HG03060 (cell line): ENCODE measurements at regions not wholly inside any gene's neighbourhood (a gene's known extent, or its start where the extent isn't known, plus 50 kb on each side); places are given as distances from the start of the nearest gene placed in this dataset.

Source experiments
- ATAC-seq: cut with Tn5 transposase; IDR thresholded peaks from one replicate; pipeline ENCODE4 v1.9.1; 2021; ENCODE audit warnings: low read depth, moderate number of reproducible peaks; ENCODE audit not compliant: unreplicated experiment

DNA sequence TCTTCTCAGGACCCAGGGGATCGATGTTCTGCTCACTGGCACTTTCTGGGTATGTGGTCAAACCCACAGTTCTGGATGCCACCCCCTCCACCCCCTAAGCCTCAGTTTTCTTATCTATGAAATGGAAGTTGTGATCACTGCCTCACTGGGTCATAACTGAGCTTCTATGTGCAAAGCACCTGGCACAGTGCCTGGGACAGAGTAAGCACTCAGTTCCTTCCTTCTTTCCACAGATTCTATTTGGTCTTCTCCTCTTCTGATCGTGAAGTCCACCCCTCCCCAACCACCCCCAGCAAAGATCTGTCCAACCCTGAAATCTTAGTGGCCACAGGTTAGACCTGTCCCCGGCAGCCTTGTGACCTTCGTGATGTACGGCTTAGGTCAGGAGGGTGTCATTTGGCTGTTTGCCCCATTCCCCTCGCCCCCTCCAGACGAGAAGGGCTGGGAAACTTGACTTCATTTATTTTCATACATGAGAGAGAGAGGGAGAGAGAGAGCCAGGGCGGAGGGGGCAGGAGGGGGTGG is 181.4 kb downstream of the FGF18 start:
- no peak for ATAC-seq

DNA sequence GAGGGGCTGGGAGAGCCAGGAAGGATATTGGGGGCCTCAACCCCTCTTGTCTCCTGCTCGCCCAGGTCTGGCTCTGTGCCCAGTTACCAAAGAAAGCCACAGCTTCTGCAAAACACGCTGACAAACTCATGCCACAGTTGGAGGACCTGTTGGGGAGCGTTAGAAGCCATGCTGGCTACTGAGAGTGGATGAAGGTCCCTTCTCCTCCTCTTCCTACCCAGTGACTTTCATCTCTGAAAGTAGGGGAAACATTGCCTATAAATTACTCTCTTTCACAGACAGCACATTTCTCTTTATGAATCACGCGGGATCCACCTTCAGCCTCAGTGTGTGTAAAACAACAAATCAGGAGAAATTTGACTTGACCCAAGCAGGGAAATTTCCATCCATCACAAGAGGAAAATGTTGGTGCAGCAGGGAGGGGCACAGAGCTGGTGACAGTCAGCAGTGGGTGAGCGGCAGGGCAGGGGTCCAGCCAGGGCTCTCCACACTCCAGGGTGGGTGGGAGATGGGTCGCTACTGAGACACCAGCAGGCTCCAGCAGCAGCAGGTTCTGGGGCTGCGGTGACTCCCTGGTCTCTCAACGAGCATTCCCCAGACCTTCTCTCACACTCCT is 181.9 kb downstream of the FGF18 start:
- ATAC-seq = no peak

DNA sequence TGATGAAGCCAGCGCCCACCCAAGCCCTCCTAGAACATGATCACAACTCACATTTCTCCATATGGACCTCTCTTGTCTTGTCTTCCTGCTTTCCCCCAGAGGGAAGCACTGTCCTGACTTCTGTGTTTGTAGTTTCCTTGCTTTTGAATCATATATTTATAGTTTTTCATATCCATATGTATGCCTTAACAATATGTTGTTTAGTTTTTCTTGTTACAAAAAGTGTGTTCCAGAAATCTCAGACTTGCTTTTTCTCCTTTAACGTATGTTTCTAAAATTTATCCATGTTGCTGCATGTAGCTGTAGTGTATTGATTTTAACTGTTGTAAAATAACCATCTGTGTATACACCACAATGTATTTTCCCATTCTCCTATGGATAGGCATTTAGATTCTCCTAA is 182.0 kb upstream of the SMIM23 start:
- ATAC-seq = no peak

DNA sequence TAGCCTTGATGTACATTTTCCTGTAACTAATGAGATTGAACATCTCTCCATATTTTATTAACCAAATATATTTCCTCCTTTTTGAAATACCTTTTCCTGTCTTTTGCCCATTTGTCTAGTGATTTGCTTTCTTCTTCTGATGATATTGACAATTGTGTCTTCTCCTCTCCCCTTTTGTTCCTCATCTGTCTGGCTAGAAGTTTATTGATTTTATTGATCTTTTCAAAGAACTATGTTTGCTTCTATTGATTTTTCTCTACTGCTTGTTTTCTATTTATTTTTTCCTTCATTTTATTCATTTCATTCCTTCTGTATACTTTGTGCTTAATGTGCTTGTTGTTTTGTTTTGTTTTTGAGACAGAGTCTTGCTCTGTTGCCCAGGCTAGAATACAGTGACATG is 181.4 kb upstream of the SMIM23 start:
- no peak for ATAC-seq

DNA sequence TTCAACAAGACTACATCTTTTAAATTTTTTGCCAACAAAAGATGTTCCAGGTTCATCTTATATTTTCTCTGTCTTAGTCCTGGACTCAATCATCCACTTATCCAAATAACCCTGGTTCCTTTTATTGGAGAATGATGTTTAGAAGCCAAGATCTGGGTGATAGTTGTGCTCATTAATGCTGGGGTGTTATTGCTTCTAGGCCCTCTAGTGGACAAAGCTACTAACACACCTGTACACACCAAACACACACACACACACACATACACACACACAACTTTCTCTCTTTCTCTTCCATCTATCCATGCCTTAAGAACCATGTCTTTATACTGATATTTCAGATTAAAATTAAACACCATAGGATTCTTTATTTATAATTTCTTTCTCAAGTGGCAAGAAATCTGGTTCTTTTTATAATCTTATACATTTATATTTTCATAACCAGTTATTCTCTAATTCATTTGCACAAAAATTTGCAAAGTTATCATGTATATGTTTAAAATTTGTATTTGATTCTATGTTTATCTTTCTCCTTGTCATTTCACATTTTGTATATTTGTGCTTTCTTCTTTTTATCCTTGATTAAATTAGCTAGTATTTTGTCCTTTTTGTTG is 179.1 kb upstream of the SMIM23 start:
- no peak for ATAC-seq

DNA sequence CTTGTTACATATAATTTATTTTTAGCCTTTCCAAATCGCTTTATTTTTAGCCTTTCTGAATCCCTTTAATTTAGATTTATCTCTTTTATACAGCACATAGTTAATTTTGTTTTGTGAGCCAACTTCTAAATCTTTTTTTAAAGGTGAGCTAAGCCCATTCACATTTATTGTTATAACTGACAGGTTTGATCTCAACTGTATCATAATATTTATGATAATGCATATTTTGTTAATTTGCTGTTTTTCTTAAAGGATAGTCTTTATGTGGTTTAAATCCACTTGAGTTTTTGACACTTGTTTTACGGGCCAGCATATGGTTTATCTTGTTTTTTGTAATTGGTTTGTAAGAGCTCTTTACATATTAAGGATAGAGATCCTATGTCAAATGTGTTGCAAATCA is 177.8 kb upstream of the SMIM23 start:
- ATAC-seq = no peak

DNA sequence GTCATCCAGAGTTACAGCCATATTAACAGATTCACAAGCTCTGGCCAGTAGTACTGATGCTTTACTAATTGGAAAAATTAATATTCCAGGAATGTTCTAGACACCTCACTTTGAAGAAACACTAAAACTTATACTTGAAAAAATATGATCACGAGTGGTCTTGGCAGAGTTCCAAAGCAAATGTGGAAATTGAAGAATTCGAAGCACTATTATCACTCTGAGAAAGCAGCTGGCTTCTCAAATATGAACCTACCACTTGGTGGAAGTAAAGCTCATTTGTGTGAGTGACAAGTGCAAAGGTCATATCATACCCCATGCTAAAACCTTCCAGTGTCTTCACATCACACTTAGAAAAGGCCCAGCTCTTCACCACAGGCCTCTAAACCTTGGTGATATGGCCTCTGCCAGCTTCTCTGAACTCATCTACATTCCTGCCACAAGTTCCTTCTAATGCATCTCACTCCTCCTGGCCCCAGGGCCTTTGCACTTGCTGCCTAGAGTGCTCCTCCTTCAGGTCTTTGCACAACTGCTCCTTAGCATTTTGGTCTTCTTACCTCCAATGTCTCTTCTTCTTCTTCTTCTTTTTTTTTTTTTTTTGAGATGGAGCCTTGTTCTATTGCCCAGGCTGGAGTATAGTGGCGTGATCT is 175.7 kb upstream of the SMIM23 start:
- no peak for ATAC-seq

DNA sequence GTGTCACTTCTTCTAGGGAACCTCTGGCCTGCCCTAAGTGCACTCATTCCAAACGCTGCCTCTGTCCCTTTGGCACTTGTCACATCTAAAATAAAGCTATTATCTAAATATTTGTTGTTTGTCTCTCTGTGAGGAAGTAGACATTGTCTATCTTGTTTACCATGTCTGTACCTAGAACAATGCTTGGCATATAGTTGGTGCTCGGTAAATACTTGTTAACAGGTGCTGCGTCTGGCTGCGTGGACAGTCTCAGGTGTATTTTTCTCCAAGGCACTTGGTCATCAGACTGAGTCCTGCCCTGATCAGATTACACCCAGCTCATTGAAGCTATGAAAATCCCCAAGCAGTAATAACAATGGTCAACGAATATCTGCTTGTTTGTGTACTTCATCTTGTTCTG is 174.9 kb upstream of the SMIM23 start:
- ATAC-seq = no peak

DNA sequence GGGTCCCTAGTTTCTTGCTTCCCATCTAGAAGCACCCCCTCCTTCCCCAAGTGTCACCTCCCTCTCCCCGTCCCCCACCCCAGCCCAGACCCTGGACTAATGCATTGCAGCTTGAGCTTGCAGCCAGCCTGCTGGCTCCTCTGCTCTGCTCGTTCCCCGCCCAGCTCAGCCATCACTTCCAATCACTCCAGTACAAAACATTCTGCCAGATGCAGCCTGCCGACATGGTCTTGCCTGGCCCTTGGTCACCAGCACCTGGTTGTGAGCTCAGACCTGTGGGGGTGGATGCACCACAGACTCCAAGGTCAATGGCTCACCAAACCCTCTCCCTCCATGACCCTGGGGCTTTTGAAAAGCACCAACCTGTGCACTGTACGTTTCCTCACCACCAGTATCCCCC is 172.9 kb upstream of the SMIM23 start:
- ATAC-seq = no peak

DNA sequence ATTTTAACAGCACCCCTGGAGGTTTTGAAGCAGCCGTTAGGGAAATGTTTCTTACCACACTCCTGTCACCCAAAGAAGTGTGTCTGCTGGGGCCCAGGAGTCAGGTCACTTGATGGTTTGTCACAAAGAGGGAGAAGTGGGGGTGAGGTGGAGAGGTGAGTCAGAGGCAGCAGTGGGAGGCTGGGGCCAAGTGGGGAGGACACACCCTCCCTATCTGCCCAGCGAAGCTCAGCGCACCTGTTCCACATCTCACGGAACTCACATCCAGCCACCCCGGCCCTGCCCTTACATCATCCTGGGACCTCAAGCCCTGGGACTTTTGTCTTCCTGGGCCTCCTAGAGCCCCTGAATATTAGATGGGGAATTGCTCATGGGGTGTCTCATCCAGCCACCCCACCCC is 171.1 kb upstream of the SMIM23 start:
- no peak for ATAC-seq

DNA sequence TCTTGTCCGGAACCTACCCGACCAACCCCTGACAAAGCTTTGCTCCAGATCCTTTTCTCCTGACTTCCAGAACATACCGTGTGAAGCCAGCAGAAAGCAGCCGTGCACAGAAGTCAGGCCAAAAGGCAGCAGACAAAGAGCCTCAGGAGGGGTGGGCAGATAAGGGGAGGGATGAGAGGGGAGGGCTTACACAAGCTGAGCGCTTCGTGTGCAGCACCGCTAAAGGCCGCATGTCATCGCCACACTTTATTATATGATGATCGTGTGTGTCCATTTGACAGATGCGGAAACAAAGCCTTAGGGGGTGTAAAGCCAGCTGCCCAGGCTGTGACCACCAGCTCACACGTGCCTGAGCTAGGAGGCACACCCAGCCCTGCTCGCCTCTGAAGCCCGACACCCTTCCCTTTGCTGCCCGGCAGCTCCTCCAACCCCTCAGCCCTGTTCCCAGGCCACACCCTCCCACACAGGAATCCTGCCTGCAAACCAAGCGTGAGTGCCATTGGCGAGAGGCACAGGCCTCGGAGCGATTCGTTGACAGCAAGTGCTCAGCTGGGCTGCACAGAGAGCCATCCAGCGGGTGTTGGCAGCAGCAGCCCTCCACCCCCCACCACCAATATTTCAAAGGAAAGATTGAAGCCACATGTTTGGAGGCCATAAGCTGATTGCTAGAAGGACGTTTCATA is 170.5 kb upstream of the SMIM23 start:
- ATAC-seq = no peak

DNA sequence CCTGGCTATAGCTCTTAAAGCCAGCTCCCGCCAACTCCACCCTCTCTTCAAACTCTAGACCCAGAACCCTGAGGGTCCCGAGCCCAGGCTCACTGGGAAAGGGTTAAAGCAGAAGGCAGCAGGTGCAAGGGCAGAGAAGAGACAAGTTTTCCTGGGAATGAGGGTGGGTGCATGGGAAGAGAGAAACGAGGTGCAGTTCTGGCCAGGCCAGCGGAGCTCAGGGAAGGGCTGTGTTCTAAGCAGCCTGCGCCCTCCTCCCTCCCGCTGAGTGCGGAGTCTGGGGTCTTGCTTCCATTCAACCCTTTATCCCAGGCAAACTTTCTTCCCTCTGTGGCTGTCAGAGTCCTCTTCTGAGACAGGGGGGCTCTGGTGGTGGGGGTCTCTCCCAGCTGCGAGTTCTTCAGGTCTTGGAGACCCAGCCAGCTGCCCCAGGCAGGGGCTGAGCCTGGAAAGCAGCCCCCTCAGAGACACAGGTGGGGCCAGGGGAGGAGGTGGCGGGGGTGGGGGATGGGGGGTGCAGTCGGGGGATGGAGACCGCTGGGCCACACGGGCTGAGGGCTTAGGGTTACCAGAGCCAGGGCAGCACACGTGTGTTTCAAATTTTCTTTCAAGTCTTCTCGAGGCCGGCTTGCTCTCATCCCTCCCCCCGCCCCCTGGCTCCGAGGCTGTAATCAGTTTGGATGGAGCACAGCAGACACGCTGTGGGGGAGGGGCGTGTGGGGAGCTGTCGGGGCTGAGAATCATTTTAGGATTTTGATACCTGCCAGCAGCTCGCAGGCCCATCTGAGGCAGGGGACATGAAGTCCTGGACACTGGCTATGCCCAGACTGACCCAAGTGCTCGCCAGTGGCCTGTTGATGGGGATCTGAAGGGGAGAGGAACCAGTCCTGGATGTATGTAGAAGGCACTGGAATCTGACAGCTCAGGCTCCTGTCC is 169.6 kb upstream of the SMIM23 start:
- ATAC-seq = no peak

DNA sequence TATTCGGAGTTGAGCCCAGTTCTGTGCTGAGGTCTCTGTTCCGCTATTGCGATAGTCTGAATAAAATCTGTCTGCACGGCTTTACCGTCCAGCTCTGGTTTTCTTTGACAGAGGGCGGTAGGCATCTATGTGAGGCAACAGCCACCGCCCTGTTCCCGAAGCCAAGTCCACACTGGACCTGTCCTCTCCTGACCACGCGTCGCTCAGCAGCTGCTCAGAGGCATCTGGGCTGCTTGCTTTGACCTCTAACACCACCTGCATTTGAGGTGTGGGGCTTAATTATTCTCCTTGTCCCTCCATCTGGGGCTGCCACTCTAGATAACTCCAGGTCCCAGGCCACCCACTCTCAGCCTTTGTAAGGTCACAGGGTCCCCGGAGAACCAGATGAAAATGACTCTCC is 168.4 kb upstream of the SMIM23 start:
- ATAC-seq = no peak

DNA sequence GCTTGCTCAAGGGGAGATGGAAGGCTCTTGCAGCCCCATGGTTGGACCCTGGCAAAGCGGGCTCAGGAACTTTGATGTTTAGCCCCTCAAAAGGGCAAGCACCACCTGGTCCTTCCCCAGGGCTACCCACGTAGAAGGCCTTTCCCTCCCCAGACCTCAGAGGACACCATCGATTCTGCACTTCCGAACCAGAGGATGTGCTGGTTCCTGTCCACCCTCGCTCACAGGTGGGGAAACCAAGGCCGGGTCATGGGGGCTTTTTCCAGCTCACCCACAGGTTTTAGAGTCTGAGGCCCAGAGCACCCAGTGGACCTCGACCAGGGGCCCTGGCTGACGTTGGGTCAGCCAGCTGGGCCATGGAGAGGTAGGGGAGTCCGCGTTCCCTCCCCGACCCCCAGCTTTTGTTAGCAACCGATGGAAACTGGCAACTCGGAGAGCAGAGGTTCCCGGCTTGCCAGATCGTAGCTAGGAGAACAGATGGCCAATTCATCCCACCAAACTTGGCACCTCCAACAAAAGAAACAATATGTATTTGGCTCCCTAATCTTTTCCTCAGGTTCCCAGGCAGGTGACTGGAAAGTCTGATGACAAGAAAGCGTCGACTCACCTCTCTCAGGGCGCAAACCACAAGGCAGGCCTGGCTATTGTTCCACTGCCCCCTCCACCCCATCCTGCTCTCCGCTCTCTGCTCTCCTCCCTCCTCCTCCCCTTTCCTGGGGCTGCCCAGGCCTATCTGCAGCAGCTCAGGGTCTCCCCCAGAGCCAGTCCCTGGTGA is 167.6 kb upstream of the SMIM23 start:
- no peak for ATAC-seq

DNA sequence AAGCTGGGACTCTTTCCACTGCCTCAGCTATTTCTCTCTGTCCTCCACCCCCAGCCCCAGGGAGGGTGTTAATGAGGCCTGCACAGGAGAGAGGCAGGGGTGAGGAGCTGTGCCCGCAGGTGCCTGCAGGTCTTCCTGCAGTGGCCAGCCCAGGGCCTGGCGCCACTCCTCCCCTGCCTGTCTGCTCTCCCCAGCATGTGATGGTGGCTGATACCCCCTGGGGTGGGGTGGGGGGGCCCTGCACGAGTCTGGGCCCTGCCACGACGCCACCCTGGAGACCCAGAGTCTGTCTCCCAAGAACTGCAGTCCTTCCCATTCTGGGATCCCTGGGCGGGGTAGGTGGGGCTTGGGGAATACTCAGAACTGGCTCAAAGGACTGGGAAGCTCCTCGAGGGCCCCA is 166.4 kb upstream of the SMIM23 start:
- no peak for ATAC-seq

DNA sequence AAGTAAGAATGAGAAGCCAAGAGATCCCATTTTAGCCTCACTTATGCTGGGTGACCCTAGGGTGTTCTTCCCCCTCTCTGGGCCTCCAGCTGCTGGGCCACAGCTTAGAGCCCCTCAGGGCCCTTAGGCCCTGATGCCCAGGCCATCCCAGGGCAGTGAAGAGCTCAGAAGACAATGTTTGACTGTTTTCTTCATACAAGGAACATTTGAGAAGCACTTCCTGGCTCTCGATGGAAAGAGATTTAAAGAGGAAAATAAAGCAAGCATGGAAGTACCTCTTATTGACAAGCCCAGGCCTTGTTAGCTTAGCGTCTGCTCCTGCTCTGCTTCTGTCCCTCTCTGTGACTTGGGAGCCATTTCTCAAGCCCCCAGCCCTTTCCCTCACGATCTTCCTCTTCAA is 165.9 kb upstream of the SMIM23 start:
- ATAC-seq = no peak

DNA sequence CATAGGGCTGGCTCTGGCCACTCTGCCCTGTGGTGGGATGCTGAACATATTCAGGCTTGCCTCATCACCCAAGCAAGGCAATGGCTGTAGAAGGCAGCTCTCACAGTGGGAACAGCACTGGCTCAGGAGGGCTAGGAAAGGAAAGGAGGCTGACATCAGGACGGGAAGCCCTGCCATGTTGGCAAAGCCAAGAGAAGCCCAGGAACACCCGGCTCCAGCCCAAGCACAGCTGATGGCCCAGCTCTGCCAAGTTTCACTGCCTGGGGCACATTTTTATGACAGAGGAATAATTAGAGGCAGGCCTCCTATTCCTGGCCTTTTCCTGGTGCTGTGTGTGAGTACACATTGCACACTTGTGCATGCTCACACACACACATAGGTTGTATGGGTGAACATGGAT is 163.6 kb upstream of the SMIM23 start:
- ATAC-seq = no peak

DNA sequence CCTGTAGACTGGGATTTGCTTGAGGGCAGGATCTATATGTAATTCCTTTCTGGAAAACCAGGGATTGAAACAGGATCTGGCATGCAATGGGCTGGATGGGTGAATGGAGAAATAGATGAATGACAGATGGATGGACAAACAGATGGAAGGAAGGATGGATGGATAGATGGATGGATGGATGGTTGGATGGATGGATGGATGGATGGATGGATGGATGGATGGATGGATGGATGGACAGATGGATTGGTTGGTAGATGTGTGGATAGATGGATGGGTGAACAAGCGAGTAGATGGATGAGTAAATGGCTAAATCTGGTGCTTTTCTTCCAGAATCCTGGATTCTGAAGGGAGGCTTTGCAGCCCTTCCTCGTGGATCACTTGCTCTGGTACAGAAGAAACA is 162.5 kb upstream of the SMIM23 start:
- ATAC-seq = no peak

DNA sequence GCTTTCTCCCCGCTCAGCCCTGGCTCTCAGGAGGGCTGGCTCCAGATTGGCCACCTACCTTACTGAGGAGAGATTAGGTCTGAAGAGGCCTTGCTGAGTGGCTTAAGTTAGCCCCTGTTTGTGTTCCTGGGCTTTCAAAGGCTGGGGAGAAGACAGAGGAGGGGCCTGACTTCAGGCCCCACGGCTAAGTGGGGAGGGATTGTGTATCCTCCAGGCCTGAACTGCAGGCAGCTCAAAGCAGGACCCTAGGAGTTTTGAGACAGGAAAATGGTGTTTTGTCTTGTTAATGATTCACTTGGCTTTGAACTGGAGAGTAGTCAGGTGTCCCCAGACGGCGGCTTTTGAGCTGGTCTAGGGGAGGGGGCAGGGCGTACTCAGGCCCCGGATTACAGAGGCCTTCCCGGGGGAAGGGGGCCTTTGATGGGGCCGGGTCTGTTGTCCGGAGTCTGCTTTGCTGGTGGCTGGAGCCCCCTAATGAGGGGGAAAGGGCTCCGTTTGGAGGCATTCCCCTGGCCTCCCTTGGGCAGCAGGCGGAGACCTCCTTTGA is 162.0 kb upstream of the SMIM23 start:
- ATAC-seq = no peak
